Kidney (tissue), 13 donors: ENCODE measurements at regions not wholly inside any gene's neighbourhood (a gene's known extent, or its start where the extent isn't known, plus 50 kb on each side); places are given as distances from the start of the nearest gene placed in this dataset.
A peak's percentile ranks its signal among the peaks of the same experiment; 100 is the strongest.

Experiments
- DNase-seq, 5 donors: peaks; one replicate each; pipeline ENCODE4 v3.0.0-alpha.2; 2013 to 2020
- FAIRE-seq: peaks from 2 replicates; lab custom pipeline; 2012; peaks lifted over from hg19 to GRCh38; lab: Jason Lieb, UNC
- H3K27ac ChIP-seq, 2 donors: one replicate each; pipeline ENCODE4 v1.7.0; 2013; ENCODE audit warnings: low read depth in 2 of 2, low read length in 2 of 2, inconsistent platforms in 1 of 2
- H3K27me3 ChIP-seq: one replicate; pipeline ENCODE4 v1.7.1; 2013; ENCODE audit warnings: low read length, inconsistent platforms; ENCODE audit not compliant: control insufficient read depth, insufficient read depth
- H3K36me3 ChIP-seq, 3 donors: one replicate each; pipeline versions ENCODE4 v1.7.0 to v1.7.1; 2013; ENCODE audit warnings: low read length in 3 of 3, control low read depth in 1 of 3, inconsistent platforms in 1 of 3; ENCODE audit not compliant: insufficient read depth in 3 of 3, control insufficient read depth in 2 of 3
- H3K4me1 ChIP-seq, 3 donors: one replicate each; pipeline versions ENCODE4 v1.7.0 to v1.7.1; 2013; ENCODE audit warnings: low read length in 3 of 3, inconsistent platforms in 1 of 3, low read depth in 1 of 3; ENCODE audit not compliant: control insufficient read depth in 2 of 3, insufficient read depth in 2 of 3
- H3K4me3 ChIP-seq, 3 donors: one replicate each; pipeline versions ENCODE4 v1.7.0 to v1.8.1; 2013; ENCODE audit warnings: low read length in 3 of 3, control low read depth in 1 of 3, inconsistent platforms in 1 of 3
- H3K9ac ChIP-seq, 3 donors: one replicate each; pipeline versions ENCODE4 v1.7.0 to v1.7.1; 2013; ENCODE audit warnings: low read length in 3 of 3, control low read depth in 1 of 3, inconsistent platforms in 1 of 3
- H3K9me3 ChIP-seq, 3 donors: one replicate each; pipeline versions ENCODE4 v1.7.0 to v1.7.1; 2013; ENCODE audit warnings: low read length in 3 of 3, control low read depth in 1 of 3, inconsistent platforms in 1 of 3; ENCODE audit not compliant: control insufficient read depth in 2 of 3, insufficient read depth in 1 of 3
- CTCF ChIP-seq: IDR thresholded peaks from 3 replicates; pipeline ENCODE4 v1.5.1; 2012; ENCODE audit warnings: mild to moderate bottlenecking, moderate library complexity, borderline replicate concordance; ENCODE audit not compliant: insufficient read depth; ENCODE audit errors: extremely low read depth
- intact Hi-C: fragments of 100-400 bp; cut with DNase I; formaldehyde crosslinking; loops from one replicate; pipeline ENCODE4 v1.11.1; 2022
- donor health status: control.
- donor health status: control.
- donor health status: control.
- donor health status: control.
- donor health status: control.
- donor health status: DM: yes; HTN: yes; CAD: no.
- donor health status: Normal renal cell carcinoma (clear cell type).

GRCh38 chrX:23612846-23613245, 54.4 kb upstream of the PRDX4 start:
- Histone ChIP-seq H3K9me3 (no peaks in the 10 kb centered on the region), H3K9ac (no peak overlapping the region), H3K4me3 (no peak overlapping the region), H3K27ac (no peak overlapping the region), H3K4me1 (no peaks in the 10 kb centered on the region), H3K36me3 (no peaks in the 10 kb centered on the region), H3K27me3 (peaks cover 10% of the 10 kb centered on the region)
- intact Hi-C loops, result no loop called here
- no peak for TF ChIP-seq CTCF
- FAIRE-seq (no peak), DNase-seq (no peak)

GRCh38 chrX:23616361-23616760, 50.9 kb upstream of the PRDX4 start:
- no peak overlapping the region for H3K4me3 ChIP-seq
- intact Hi-C loops, result no loop called here
- peaks cover 5% of the 10 kb centered on the region for H3K27me3 ChIP-seq
- H3K27ac ChIP-seq, result no peak overlapping the region
- DNase-seq, result peak in 2 of 5 donors; percentile 10 to 28
- no peaks in the 10 kb centered on the region for H3K4me1 ChIP-seq
- no peaks in the 10 kb centered on the region for H3K36me3 ChIP-seq
- FAIRE-seq, result peak; percentile 86
- peak; percentile 23 for TF ChIP-seq CTCF
- no peaks in the 10 kb centered on the region for H3K9me3 ChIP-seq
- no peak overlapping the region for H3K9ac ChIP-seq
